GM19438 (cell line): ENCODE measurements at regions not wholly inside any gene's neighbourhood (a gene's known extent, or its start where the extent isn't known, plus 50 kb on each side); places are given as distances from the start of the nearest gene placed in this dataset.

Experiments used
- ATAC-seq: cut with Tn5 transposase; IDR thresholded peaks from one replicate; pipeline ENCODE4 v1.9.1; 2021; ENCODE audit warnings: low read depth; ENCODE audit not compliant: unreplicated experiment

DNA sequence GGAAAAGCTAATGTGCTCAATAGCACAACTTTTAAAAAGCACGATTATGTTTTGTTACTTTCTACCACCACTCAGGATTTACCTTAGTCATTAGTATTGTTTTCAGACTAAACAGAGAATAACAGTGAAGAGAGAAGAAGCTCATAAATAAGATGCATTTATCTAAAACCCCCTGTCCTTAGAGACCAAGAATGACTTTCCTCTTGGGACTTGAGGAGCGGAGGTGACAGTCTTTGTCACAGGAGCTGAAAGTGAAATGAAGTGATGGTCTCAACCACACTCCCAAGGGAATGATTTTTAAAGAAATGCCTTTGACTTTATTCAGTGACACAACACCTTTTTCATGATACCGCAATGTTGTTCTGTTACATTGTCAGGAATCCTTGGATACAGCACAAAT, 190.6 kb upstream of the NBEA start:
- ATAC-seq: peak; percentile 47

DNA sequence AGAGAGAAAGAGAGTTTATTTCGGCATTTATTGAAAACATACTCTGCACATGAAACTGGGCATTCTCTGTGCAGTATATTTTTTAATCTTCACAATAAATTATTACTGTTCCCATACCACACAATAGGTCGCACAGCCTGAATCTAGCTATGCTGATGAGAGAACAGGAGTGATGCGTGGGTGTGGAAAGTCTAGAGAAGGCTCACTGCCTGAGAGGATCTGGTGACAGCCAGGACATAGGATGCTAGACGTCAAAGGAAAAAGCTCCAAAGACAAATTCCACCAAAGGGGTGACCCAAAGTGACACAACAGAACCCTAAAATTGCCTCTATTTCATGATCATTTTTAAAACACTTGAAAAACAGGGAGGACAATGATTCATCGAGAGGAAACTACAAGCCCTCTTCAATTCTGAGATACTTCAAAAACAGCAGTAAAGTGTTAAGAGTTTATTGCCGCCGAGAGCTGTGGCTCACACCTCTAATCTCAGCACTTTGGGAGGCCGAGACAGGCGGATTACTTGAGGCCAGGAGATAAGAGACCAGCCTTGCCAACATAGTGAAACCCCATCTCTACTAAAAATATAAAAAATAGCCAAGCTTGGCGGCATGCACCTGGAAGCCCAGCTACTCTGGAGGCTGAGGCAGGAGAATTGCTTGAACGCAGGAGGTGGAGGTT, 189.6 kb upstream of the NBEA start:
- no peak for ATAC-seq

DNA sequence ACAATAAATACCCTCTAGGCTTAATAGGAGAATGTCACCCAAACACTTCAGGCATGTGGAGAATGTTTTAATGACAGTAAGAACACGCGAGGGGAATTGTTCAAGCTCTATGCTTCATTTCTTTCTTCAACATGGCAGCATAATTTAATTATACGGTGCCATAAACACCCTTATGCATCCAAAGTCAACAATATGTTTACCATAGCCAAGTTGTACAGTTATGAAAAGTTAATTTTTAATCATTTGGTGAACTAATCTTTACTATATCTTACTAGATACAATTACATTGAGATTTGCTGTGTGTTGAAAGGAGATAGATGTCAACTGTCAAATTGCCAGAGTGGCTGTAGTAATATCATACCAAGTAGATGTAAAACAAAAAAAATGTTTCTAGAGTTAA, 185.9 kb upstream of the NBEA start:
- ATAC-seq: no peak

- no peak for ATAC-seq
These were observed 185.5 kb upstream of the NBEA start for GRCh38 chr13:34756572-34756971.

- no peak for ATAC-seq
These were observed 184.6 kb upstream of the NBEA start for GRCh38 chr13:34757441-34757840.

- no peak for ATAC-seq
These were observed 183.4 kb upstream of the NBEA start for GRCh38 chr13:34758628-34759027.

- no peak for ATAC-seq
These were observed 179.8 kb upstream of the NBEA start for GRCh38 chr13:34762312-34762711.

DNA sequence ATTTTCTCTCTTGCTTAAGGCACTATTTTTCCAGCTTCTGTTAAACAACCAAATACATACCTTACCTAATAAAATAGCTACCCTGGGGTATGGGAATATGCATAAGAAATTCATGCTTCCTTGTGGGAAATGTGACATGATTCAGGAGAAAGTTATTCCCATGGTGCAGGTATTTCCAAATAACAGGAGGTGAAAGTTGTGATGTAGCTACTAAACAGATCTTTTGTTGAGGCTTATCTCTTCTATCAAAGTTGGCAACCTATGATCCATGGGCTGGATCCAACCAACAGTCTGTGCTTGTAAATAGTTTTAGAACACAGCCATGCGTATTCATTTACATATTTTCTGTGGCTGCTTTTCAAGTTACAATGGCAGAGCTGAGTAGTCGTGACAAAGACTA, 177.8 kb upstream of the NBEA start:
- ATAC-seq: no peak

- ATAC-seq: no peak
These were observed 176.5 kb upstream of the NBEA start for GRCh38 chr13:34765446-34766180.

DNA sequence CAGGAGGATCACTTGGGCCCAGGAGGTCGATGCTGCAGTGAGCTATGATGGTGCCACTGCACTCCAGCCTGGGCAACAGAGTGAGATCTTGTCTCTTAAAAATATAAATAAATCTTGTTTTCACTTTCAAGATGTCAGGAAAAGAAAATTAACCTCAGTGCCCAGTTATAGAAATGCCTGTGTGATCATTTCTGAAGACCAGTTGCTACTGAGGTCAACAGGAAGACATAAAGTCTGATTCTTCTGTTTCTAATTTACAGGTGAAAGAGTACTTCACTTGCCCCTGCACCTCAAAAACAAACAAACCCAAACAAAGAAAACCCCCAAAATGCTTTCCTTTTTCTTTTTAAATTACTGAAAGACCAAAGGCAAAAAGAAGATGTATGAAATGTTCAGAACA, 174.3 kb upstream of the NBEA start:
- ATAC-seq: peak; percentile 65

GRCh38 chr13:34772206-34772605, 169.9 kb upstream of the NBEA start:
- no peak for ATAC-seq

- no peak for ATAC-seq
These were observed 169.2 kb upstream of the NBEA start for GRCh38 chr13:34772881-34773280.

DNA sequence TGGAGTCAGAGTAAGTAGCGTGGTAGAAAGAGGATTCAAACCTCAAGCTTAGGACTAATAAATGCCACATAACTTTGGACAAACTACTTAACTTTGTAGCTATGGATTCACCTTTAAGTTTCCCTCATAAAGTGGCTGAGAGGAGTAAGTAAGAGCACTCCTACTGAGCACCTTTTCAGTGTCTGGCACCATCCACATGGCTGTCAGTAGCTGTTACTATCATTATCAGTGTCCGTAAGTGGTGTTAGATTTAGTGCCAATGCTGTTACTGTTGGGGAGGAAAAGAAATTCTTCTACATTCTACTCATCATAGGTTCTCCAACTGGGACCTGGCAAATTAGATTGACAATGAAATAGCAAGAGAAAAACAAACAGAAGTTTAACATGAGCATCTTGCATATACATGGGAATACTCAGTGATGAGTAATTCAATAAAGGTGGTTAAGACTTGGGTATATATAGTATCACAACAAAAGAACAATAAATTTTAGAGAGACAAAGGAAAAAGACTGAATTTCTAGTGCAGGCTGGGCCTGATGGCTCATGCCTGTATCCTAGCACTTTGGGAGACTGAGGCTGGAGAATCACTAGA, 165.6 kb upstream of the NBEA start:
- ATAC-seq: no peak

DNA sequence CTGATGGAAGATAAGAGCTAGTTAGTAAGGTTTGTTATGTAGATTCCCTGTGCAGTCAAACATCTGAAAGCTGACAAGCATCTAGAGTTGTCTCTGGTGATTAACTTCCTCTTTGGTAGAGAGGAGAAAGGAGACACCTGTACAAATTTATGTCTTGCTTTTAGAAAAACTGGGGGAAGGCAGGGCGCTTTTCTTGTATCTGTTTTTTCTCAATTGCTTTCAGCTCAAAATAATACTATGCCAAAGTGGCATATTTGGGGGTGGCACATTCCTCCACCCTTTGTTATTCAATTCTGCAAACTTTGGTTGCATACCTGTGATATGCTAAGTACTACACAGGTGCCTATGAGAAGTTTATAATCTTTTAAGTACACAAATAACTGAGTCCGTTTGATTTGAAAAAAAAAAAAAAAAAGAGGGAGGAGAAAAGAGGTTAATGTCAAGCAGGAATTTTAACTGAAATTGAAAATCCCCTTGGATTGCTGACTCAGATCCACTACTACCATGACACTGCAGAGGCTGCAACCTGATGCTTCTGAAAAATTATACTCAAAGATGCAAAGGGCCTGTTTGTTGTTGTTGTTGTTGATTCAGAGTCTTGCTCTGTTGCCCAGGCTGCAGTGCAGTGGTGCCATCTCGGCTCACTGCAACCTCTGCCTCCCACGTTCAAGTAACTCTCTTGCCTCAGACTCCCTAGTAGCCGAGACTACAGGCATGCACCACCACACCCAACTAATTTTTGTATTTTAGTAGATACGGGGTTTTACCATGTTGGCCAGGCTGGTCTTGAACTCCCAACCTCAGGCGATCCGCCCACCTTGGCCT, 164.8 kb upstream of the NBEA start:
- ATAC-seq: no peak

GRCh38 chr13:34777914-34778303, 164.2 kb upstream of the NBEA start:
- no peak for ATAC-seq

DNA sequence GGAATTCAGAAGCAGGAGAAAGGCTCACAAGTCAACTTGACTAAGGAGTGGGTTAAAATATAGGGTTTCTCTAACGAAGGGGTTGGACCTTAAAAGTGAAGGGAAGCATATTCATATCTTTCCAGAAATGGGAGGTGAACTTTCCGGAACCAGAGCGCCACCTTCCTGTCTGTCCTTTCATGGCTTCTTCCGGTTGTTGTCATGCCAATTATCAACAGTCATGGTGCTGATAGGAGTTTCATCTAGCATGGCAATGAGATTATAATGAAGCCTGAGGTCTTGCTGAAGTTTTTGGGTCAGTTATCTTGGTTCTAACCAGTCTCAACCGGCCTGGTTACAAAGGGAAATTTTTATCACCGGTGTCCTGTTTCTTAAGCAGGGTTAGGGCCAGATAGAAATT, 162.9 kb upstream of the NBEA start:
- ATAC-seq: no peak

DNA sequence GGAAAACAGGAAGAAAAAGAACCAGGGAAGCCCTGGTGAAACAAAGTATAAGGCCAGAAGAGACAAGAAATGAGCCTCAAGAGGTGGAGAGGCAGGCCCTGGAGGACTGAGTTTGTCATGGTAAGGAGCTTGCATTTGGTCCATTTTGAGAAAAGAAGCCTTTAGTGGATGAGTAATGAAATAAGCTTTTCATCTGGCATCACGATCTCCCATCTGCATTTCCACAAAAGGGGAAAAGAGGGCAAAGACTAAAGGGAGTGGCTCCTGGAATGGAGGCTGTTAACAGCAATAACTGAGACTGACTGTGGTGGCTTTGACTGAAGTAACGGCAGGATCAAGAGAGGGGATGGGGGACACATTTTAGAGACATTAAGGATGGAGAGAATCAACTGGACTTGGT, 148.8 kb upstream of the NBEA start:
- no peak for ATAC-seq

DNA sequence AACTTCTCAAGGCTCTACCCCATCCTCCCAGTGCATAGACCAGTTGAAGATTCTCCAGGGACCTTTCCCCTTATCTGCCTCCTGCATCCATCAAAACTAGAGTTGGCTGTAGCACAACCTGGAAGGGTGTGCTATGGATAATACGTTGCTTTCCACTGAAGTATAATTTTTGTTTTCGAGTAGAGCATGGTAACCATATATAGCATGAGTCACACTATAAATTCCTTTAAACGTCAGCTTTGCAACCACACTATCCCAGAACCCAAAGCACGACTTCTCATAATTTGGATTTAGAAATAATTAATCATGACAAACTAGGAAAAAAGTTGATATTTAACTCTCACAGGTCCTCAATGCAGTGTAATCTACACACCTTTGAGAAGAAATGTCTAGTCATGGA, 138.3 kb upstream of the NBEA start:
- ATAC-seq: no peak

DNA sequence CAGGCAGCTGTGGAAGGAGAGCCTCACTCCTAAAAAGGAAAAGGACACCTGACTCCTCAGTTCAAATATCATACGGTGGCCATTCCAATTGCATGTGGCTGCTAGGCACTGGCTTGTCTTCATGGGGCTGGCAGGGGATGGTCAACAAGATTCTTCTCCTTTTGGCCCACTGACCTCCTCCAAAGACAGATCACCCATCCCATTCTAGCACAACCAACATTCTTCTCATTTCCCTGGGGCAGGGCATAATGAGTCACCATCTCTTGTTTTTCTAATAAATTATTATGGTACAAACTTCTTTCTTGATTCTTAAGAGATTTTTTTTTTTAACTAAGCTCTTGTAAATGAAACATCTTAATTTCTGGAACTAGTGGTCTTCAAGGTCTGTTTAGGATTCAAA, 136.7 kb upstream of the NBEA start:
- ATAC-seq: no peak

GRCh38 chr13:34808649-34809048, 133.4 kb upstream of the NBEA start:
- ATAC-seq: no peak

GRCh38 chr13:34810996-34811395, 131.1 kb upstream of the NBEA start:
- no peak for ATAC-seq
